DOHH2 (cell line): ENCODE measurements at regions not wholly inside any gene's neighbourhood (a gene's known extent, or its start where the extent isn't known, plus 50 kb on each side); places are given as distances from the start of the nearest gene placed in this dataset.

Experiments
- H3F3A ChIP-seq: fragments of 200-600 bp; sonication (generic), shearing (Covaris generic); 2 replicates; pipeline ENCODE4 v1.6.0; 2016; ENCODE audit warnings: antibody characterized with exemption, mild to moderate bottlenecking; ENCODE audit not compliant: control insufficient read depth, insufficient read depth
- H3K27ac ChIP-seq: fragments of 200-600 bp; sonication (generic); 2 replicates; pipeline ENCODE4 v1.5.1; 2014; ENCODE audit warnings: low read depth, mild to moderate bottlenecking, low read length, moderate library complexity
- H3K27me3 ChIP-seq: fragments of 200-600 bp; sonication (generic); 2 replicates; pipeline ENCODE4 v1.6.1; 2014; ENCODE audit warnings: mild to moderate bottlenecking, low read length, mixed read lengths; ENCODE audit not compliant: control insufficient read depth
- H3K36me3 ChIP-seq: fragments of 200-600 bp; sonication (generic); 2 replicates; pipeline ENCODE4 v1.6.1; 2014; ENCODE audit warnings: mild to moderate bottlenecking, low read length, moderate library complexity, mixed read lengths; ENCODE audit not compliant: control insufficient read depth
- H3K4me1 ChIP-seq: fragments of 200-600 bp; sonication (generic); 2 replicates; pipeline ENCODE4 v1.6.1; 2014; ENCODE audit warnings: mild to moderate bottlenecking, low read length, mixed read lengths; ENCODE audit not compliant: control insufficient read depth
- H3K4me2 ChIP-seq: fragments of 200-600 bp; sonication (generic); 2 replicates; pipeline ENCODE4 v1.6.0; 2014; ENCODE audit warnings: mild to moderate bottlenecking, low read length, moderate library complexity
- H3K4me3 ChIP-seq: fragments of 200-600 bp; sonication (generic); 2 replicates; pipeline ENCODE4 v1.5.1; 2014; ENCODE audit warnings: mild to moderate bottlenecking, low read length, mixed read lengths
- H3K79me2 ChIP-seq: fragments of 200-600 bp; sonication (generic); 2 replicates; pipeline ENCODE4 v1.6.1; 2014; ENCODE audit warnings: mild to moderate bottlenecking, low read length, mixed read lengths; ENCODE audit not compliant: control insufficient read depth
- H3K9me2 ChIP-seq: fragments of 200-600 bp; sonication (generic); replicated peaks from 2 replicates; pipeline ENCODE4 v1.6.1; 2014; ENCODE audit warnings: mild to moderate bottlenecking, low read length, mixed read lengths; ENCODE audit not compliant: control insufficient read depth
- H3K9me3 ChIP-seq: fragments of 200-600 bp; sonication (generic); 2 replicates; pipeline ENCODE4 v1.6.1; 2014; ENCODE audit warnings: antibody characterized with exemption, low read length, mixed read lengths; ENCODE audit not compliant: control insufficient read depth, insufficient read depth
- H4K20me1 ChIP-seq: fragments of 200-600 bp; sonication (generic); 2 replicates; pipeline ENCODE4 v1.6.0; 2014; ENCODE audit warnings: low read depth, mild to moderate bottlenecking, antibody characterized with exemption, low read length, moderate library complexity; ENCODE audit not compliant: control insufficient read depth, insufficient read depth
- EZH2phosphoT487 ChIP-seq: fragments of 200-600 bp; sonication (generic); IDR thresholded peaks from 2 replicates; pipeline ENCODE4 v1.6.1; 2017; ENCODE audit warnings: borderline replicate concordance, mild to moderate bottlenecking, antibody characterized with exemption, low read length, moderate library complexity, mixed read lengths
- TF ChIP-seq, protein P1 (sequence below): fragments of 200-600 bp; sonication (generic); IDR thresholded peaks from one replicate; pipeline ENCODE4 v1.5.1; 2014; ENCODE audit warnings: antibody characterized with exemption, mild to moderate bottlenecking, low read depth, low read length; ENCODE audit not compliant: poor library complexity, severe bottlenecking

DNA sequence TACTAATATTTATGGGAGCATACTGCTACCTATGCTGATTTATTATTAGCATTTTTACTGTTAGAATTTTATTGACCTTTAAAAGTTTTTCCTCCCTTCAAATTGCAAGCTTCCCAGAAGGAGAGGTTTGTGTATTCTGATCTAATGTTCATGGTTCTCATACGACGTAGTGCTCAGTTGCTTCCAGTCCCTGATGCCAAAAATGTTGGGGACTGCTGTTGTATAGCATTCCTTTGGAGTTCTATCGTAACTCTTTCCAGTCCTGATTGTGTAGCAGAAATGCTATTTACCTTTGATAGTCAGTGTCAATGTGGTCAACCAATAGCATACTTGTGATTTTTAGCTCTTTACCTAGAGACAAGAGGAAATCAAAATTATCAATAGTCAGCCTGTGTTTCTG is 69.5 kb upstream of the ZSWIM2 start:
- TF ChIP-seq EZH2phosphoT487: no peak
- TF ChIP-seq, protein P1, sequence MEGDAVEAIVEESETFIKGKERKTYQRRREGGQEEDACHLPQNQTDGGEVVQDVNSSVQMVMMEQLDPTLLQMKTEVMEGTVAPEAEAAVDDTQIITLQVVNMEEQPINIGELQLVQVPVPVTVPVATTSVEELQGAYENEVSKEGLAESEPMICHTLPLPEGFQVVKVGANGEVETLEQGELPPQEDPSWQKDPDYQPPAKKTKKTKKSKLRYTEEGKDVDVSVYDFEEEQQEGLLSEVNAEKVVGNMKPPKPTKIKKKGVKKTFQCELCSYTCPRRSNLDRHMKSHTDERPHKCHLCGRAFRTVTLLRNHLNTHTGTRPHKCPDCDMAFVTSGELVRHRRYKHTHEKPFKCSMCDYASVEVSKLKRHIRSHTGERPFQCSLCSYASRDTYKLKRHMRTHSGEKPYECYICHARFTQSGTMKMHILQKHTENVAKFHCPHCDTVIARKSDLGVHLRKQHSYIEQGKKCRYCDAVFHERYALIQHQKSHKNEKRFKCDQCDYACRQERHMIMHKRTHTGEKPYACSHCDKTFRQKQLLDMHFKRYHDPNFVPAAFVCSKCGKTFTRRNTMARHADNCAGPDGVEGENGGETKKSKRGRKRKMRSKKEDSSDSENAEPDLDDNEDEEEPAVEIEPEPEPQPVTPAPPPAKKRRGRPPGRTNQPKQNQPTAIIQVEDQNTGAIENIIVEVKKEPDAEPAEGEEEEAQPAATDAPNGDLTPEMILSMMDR: no peak

DNA sequence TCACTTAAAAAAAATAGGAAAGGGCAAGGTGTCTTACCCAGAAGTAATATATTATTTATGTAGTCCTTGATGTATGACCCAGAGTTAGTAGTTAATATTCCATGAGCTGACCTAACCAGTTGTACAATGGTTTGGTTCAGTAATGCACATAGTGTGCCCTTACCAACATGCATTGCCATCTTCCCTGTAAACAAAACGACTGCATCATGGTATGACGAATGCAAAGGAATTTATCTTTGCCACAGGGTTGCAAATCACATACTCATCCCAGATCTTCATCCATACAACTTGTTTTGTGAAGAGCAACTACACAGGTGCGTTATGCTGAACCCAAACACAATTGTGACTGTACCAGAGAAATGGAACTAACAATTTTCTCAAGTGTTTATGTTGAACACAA is 68.9 kb upstream of the ZSWIM2 start:
- Histone ChIP-seq H3K9me3 (no peaks in the 10 kb centered on the region), H4K20me1 (no peaks in the 10 kb centered on the region), H3K4me2 (no peak overlapping the region), H3K4me3 (no peak overlapping the region), H3F3A (no peaks in the 10 kb centered on the region), H3K27me3 (no peaks in the 10 kb centered on the region), H3K9me2 (no peaks in the 10 kb centered on the region), H3K36me3 (no peaks in the 10 kb centered on the region), H3K79me2 (no peaks in the 10 kb centered on the region), H3K27ac (no peak overlapping the region), H3K4me1 (no peaks in the 10 kb centered on the region)
- TF ChIP-seq, protein P1: no peak
- TF ChIP-seq EZH2phosphoT487: no peak

More for the DNA sequence above, 69.5 kb upstream of the ZSWIM2 start:
- H3K9me2 ChIP-seq: no peaks in the 10 kb centered on the region
- H3K36me3 ChIP-seq: no peaks in the 10 kb centered on the region
- no peak overlapping the region for H3K4me3 ChIP-seq
- H3F3A ChIP-seq: no peaks in the 10 kb centered on the region
- H3K9me3 ChIP-seq: no peaks in the 10 kb centered on the region
- no peak overlapping the region for H3K4me2 ChIP-seq
- no peak overlapping the region for H3K27ac ChIP-seq
- H4K20me1 ChIP-seq: no peaks in the 10 kb centered on the region
- H3K4me1 ChIP-seq: no peaks in the 10 kb centered on the region
- H3K79me2 ChIP-seq: no peaks in the 10 kb centered on the region
- H3K27me3 ChIP-seq: no peaks in the 10 kb centered on the region

DNA sequence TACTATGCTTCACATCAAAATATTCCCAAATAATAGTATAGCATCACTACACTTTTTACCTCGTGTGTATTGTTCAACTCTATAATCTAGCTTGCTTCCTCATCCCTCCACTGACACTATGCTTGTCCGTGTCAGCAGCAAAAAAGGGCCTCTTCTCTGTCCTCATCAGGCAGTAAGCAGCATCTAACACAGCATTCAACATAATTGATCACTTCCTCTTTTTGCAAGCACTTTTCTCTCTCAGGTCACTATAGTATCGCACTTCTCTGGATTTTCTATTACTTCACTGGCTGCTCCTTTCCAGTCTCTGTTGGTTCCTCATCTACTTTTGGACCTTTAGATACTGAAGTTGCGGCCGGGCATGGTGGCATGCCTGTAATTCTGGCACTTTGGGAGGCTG is 64.9 kb upstream of the ZSWIM2 start:
- H3K9me3 ChIP-seq: no peaks in the 10 kb centered on the region
- no peaks in the 10 kb centered on the region for H3K4me1 ChIP-seq
- no peak overlapping the region for H3K4me2 ChIP-seq
- no peaks in the 10 kb centered on the region for H3K9me2 ChIP-seq
- no peaks in the 10 kb centered on the region for H3K27me3 ChIP-seq
- no peaks in the 10 kb centered on the region for H3F3A ChIP-seq
- no peaks in the 10 kb centered on the region for H3K79me2 ChIP-seq
- no peaks in the 10 kb centered on the region for H3K36me3 ChIP-seq
- H3K4me3 ChIP-seq: no peak overlapping the region
- no peaks in the 10 kb centered on the region for H4K20me1 ChIP-seq
- TF ChIP-seq, protein P1: no peak
- no peak for TF ChIP-seq EZH2phosphoT487
- H3K27ac ChIP-seq: no peak overlapping the region

DNA sequence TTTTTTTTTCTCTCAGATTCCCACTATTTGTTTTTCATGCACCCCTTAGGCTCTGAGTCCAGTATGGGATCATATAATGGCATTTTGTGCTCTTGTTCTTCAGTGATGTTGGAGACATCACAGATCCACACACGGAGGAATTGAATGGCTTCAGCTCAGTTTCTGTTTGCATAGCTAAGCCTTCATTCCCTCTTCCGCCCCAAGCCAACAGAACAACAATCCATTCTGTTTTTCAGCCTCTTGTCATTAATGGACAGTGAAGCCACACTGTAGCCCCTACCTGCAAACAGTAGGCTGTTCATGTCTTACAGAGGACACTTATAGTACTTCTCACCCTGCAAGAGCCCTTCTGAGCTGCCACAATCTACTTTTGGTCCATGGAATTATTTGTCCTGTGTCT is 64.0 kb upstream of the ZSWIM2 start:
- H3K9me3 ChIP-seq: no peaks in the 10 kb centered on the region
- no peaks in the 10 kb centered on the region for H3K9me2 ChIP-seq
- H3K4me2 ChIP-seq: no peak overlapping the region
- TF ChIP-seq, protein P1: no peak
- no peak for TF ChIP-seq EZH2phosphoT487
- H3K79me2 ChIP-seq: no peaks in the 10 kb centered on the region
- H4K20me1 ChIP-seq: no peaks in the 10 kb centered on the region
- H3K27me3 ChIP-seq: no peaks in the 10 kb centered on the region
- no peaks in the 10 kb centered on the region for H3K36me3 ChIP-seq
- H3F3A ChIP-seq: no peaks in the 10 kb centered on the region
- H3K4me3 ChIP-seq: no peak overlapping the region
- no peaks in the 10 kb centered on the region for H3K4me1 ChIP-seq
- no peak overlapping the region for H3K27ac ChIP-seq
